PC-9 (cell line): ENCODE measurements at regions not wholly inside any gene's neighbourhood (a gene's known extent, or its start where the extent isn't known, plus 50 kb on each side); places are given as distances from the start of the nearest gene placed in this dataset.

Source experiments
- BruUV-seq: library from RNA; stranded (reverse); fragments of 400-500 nt; replicated peaks from 2 replicates; lab custom pipeline; 2021; lab: Mats Ljungman, UMichigan
- CTCF ChIA-PET: fragments of 300-600 bp; sonication (Branson Sonifier 250); formaldehyde crosslinking; loops from one replicate; lab custom pipeline; 2022; ENCODE audit warnings: antibody characterized with exemption; lab: Charles Lee
- POLR2A ChIA-PET: fragments of 300-600 bp; sonication (Branson Sonifier 250); formaldehyde crosslinking; loops from one replicate; lab custom pipeline; 2022; ENCODE audit warnings: antibody characterized with exemption; ENCODE audit not compliant: unreplicated experiment; lab: Charles Lee
- DNase-seq, 2 experiments: peaks; one replicate each; pipeline versions ENCODE4 v3.0.0 to v3.0.0-alpha.2; 2015 to 2022; ENCODE audit warnings: mixed read lengths in 1 of 2
- H2AFZ ChIP-seq: fragments of 200-600 bp; sonication (generic); 2 replicates; pipeline ENCODE4 v1.8.1; 2017; ENCODE audit warnings: antibody characterized with exemption
- H3F3A ChIP-seq: fragments of 200-600 bp; sonication (generic); 2 replicates; pipeline ENCODE4 v1.8.1; 2017; ENCODE audit warnings: antibody characterized with exemption, mild to moderate bottlenecking, low read depth; ENCODE audit not compliant: insufficient read depth
- H3K27ac ChIP-seq: fragments of 200-600 bp; sonication (generic); 2 replicates; pipeline ENCODE4 v1.6.1; 2016; ENCODE audit warnings: mixed run types
- H3K27me3 ChIP-seq: fragments of 200-600 bp; sonication (generic); 2 replicates; pipeline ENCODE4 v1.6.1; 2016; ENCODE audit warnings: low read depth, mixed run types; ENCODE audit not compliant: insufficient read depth
- H3K36me3 ChIP-seq: fragments of 200-600 bp; sonication (generic); 2 replicates; pipeline ENCODE4 v1.6.1; 2016; ENCODE audit warnings: low read depth, mixed run types
- H3K4me1 ChIP-seq: fragments of 200-600 bp; sonication (generic); replicated peaks from 2 replicates; pipeline ENCODE4 v1.6.1; 2016; ENCODE audit warnings: mixed run types; ENCODE audit not compliant: insufficient read depth
- H3K4me2 ChIP-seq: fragments of 200-600 bp; sonication (generic); 2 replicates; pipeline ENCODE4 v1.6.1; 2017; ENCODE audit warnings: mixed run types
- H3K4me3 ChIP-seq: fragments of 200-600 bp; sonication (generic); 2 replicates; pipeline ENCODE4 v1.6.1; 2016; ENCODE audit warnings: mixed run types
- H3K79me2 ChIP-seq: fragments of 200-600 bp; sonication (generic); 2 replicates; pipeline ENCODE4 v1.6.1; 2017; ENCODE audit warnings: low read depth, mixed run types
- H3K9me2 ChIP-seq: fragments of 200-600 bp; sonication (generic); 2 replicates; pipeline ENCODE4 v1.8.1; 2017; ENCODE audit warnings: mild to moderate bottlenecking; ENCODE audit not compliant: insufficient read depth
- H3K9me3 ChIP-seq: fragments of 200-600 bp; sonication (generic); 2 replicates; pipeline ENCODE4 v1.8.1; 2016; ENCODE audit warnings: low read depth; ENCODE audit not compliant: insufficient read depth
- H4K20me1 ChIP-seq: fragments of 200-600 bp; sonication (generic); 2 replicates; pipeline ENCODE4 v1.8.1; 2017; ENCODE audit not compliant: insufficient read depth
- CTCF ChIP-seq: fragments of 200-600 bp; sonication (generic); conservative IDR thresholded peaks from 2 replicates; pipeline ENCODE4 v1.6.1; 2017; ENCODE audit warnings: mixed run types, antibody characterized with exemption, mild to moderate bottlenecking, moderate library complexity
- EZH2 ChIP-seq: fragments of 200-600 bp; sonication (generic); IDR thresholded peaks from 2 replicates; pipeline ENCODE4 v1.8.0; 2017; ENCODE audit warnings: antibody characterized with exemption, low read depth
- intact Hi-C: fragments of 100-400 bp; cut with micrococcal nuclease; formaldehyde crosslinking; loops from one replicate; pipeline ENCODE4 v1.10.0; 2022; ENCODE audit not compliant: unreplicated experiment

GRCh38 chr5:167892352-167893115 lies 398.9 kb upstream of the WWC1 start:
- no peaks in the 10 kb centered on the region for H3K4me1 ChIP-seq
- intact Hi-C loops = no loop called here
- TF ChIP-seq EZH2 (no peak), CTCF (no peak)
- no peaks in the 10 kb centered on the region for H3F3A ChIP-seq
- no peak overlapping the region for H3K27ac ChIP-seq
- no peaks in the 10 kb centered on the region for H4K20me1 ChIP-seq
- no TSS peak for BruUV-seq
- no peak overlapping the region for H3K4me3 ChIP-seq
- H3K27me3 ChIP-seq = peaks cover 9% of the 10 kb centered on the region; the same call in 1 of the 2 replicates
- H3K9me2 ChIP-seq = no peaks in the 10 kb centered on the region
- H3K36me3 ChIP-seq = no peaks in the 10 kb centered on the region
- ChIA-PET POLR2A (no interaction called here), CTCF (no interaction called here)
- no peaks in the 10 kb centered on the region for H3K79me2 ChIP-seq
- no peak overlapping the region for H3K4me2 ChIP-seq
- DNase-seq = no peak
- no peak overlapping the region for H2AFZ ChIP-seq
- no peaks in the 10 kb centered on the region for H3K9me3 ChIP-seq

GRCh38 chr5:167893271-167893670 lies 398.2 kb upstream of the WWC1 start:
- Histone ChIP-seq H3K4me2 (no peak overlapping the region), H3K79me2 (no peaks in the 10 kb centered on the region), H3K4me3 (no peak overlapping the region), H2AFZ (no peak overlapping the region), H3F3A (no peaks in the 10 kb centered on the region), H3K36me3 (no peaks in the 10 kb centered on the region), H3K27me3 (peaks cover 12% of the 10 kb centered on the region; the same call in 1 of the 2 replicates), H4K20me1 (no peaks in the 10 kb centered on the region), H3K27ac (no peak overlapping the region), H3K9me2 (no peaks in the 10 kb centered on the region), H3K4me1 (no peaks in the 10 kb centered on the region), H3K9me3 (no peaks in the 10 kb centered on the region)
- DNase-seq = no peak
- no peak for TF ChIP-seq CTCF
- BruUV-seq = no TSS peak
- intact Hi-C loops = no loop called here
- ChIA-PET POLR2A (no interaction called here), CTCF (no interaction called here)

GRCh38 chr5:167894631-167895472 lies 396.6 kb upstream of the WWC1 start:
- H3K9me2 ChIP-seq = no peaks in the 10 kb centered on the region
- H3K4me2 ChIP-seq = no peak overlapping the region
- TF ChIP-seq EZH2 (no peak), CTCF (no peak)
- peaks cover 15% of the 10 kb centered on the region; the same call in 1 of the 2 replicates for H3K27me3 ChIP-seq
- DNase-seq = no peak
- no peak overlapping the region for H3K27ac ChIP-seq
- ChIA-PET POLR2A (no interaction called here), CTCF (interaction anchor here (0.6 kb wide), 1 partner anchor 483 kb away, joined by 4 read pairs; no protein-coding TSS in a partner anchor)
- H3K9me3 ChIP-seq = no peaks in the 10 kb centered on the region
- H2AFZ ChIP-seq = no peak overlapping the region
- no peaks in the 10 kb centered on the region for H3F3A ChIP-seq
- no peaks in the 10 kb centered on the region for H3K4me1 ChIP-seq
- no peaks in the 10 kb centered on the region for H3K36me3 ChIP-seq
- H3K4me3 ChIP-seq = no peak overlapping the region
- no peaks in the 10 kb centered on the region for H3K79me2 ChIP-seq
- BruUV-seq = no TSS peak
- no peaks in the 10 kb centered on the region for H4K20me1 ChIP-seq
- intact Hi-C loops = no loop called here
